Testis (tissue), 2 donors: ENCODE measurements at regions not wholly inside any gene's neighbourhood (a gene's known extent, or its start where the extent isn't known, plus 50 kb on each side); places are given as distances from the start of the nearest gene placed in this dataset.
A peak's percentile ranks its signal among the peaks of the same experiment; 100 is the strongest.

Experiments
- DNase-seq: peaks from one replicate; pipeline ENCODE4 v3.0.0-alpha.2; 2019
- H3K27ac ChIP-seq, 2 donors: fragments of 200-600 bp; sonication (generic); one replicate each; pipeline ENCODE4 v1.5.1; 2019
- H3K27me3 ChIP-seq: fragments of 200-600 bp; sonication (generic); one replicate; pipeline ENCODE4 v1.5.1; 2019
- H3K36me3 ChIP-seq: fragments of 200-600 bp; sonication (generic); one replicate; pipeline ENCODE4 v1.5.1; 2017; ENCODE audit warnings: low read depth; ENCODE audit errors: missing control alignments
- H3K4me1 ChIP-seq: fragments of 200-600 bp; sonication (generic); one replicate; pipeline ENCODE4 v1.5.1; 2019
- H3K4me3 ChIP-seq, 2 donors: fragments of 200-600 bp; sonication (generic); one replicate each; pipeline ENCODE4 v1.5.1; 2017 to 2019
- H3K9me3 ChIP-seq: fragments of 200-600 bp; sonication (generic); one replicate; pipeline ENCODE4 v1.5.1; 2017
- POLR2A ChIP-seq: fragments of 450-650 bp; IDR thresholded peaks from one replicate; pipeline ENCODE4 v1.6.1; 2017; ENCODE audit warnings: antibody characterized with exemption, mild to moderate bottlenecking, moderate library complexity
- WGBS, 2 donors: methylation state at CpG; one replicate each; pipeline ENCODE4 v1.1.5; 2018; 5-methylcytosine and 5-hydroxymethylcytosine counted together
- intact Hi-C: fragments of 100-400 bp; cut with DNase I; formaldehyde crosslinking; loops from one replicate; pipeline ENCODE4 v1.15.1; 2023; ENCODE audit warnings: low total_unique reads
- TF ChIP-seq, protein P1 (sequence below), 3 experiments: fragments of 450-650 bp in 2 of 3; fragments of 200-600 bp in 1 of 3; sonication (generic) in 1 of 3; IDR thresholded peaks; one replicate each; pipeline ENCODE4 v1.5.1; 2016 to 2019; ENCODE audit warnings: antibody characterized with exemption in 3 of 3, mild to moderate bottlenecking in 2 of 3, moderate library complexity in 1 of 3

DNA sequence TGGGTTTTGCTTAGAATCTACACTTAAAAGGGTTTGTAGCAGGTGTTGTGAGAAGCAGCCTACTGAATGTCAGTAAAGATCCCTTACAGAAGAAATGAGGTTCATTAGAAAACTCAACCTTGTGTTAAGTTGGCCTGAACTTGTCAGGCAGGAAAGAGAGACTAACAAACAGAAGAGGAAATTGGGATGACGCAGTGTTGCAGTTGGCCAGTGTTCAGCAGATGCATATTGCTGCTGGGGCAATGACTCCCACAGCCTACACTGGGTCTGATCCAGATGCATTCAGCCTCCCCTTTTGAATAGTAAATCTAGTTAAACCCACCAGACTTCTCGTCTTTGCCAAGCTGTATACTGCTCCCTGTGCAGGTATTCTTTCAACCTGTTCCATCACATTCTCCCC is 409.4 kb downstream of the UBE2NL start:
- no peak for TF ChIP-seq POLR2A
- TF ChIP-seq, protein P1, sequence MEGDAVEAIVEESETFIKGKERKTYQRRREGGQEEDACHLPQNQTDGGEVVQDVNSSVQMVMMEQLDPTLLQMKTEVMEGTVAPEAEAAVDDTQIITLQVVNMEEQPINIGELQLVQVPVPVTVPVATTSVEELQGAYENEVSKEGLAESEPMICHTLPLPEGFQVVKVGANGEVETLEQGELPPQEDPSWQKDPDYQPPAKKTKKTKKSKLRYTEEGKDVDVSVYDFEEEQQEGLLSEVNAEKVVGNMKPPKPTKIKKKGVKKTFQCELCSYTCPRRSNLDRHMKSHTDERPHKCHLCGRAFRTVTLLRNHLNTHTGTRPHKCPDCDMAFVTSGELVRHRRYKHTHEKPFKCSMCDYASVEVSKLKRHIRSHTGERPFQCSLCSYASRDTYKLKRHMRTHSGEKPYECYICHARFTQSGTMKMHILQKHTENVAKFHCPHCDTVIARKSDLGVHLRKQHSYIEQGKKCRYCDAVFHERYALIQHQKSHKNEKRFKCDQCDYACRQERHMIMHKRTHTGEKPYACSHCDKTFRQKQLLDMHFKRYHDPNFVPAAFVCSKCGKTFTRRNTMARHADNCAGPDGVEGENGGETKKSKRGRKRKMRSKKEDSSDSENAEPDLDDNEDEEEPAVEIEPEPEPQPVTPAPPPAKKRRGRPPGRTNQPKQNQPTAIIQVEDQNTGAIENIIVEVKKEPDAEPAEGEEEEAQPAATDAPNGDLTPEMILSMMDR (IDR thresholded peaks at IDR 0.05) = no peak
- 71 to 90% methylated on average over 2 of the region's 2 CpGs for WGBS, 2 donors
- intact Hi-C loops = no loop called here
- no peaks in the 10 kb centered on the region for H3K9me3 ChIP-seq
- H3K27ac ChIP-seq = no peak overlapping the region
- DNase-seq = no peak
- no peak overlapping the region for H3K4me3 ChIP-seq
- no peaks in the 10 kb centered on the region for H3K4me1 ChIP-seq
- no peaks in the 10 kb centered on the region for H3K27me3 ChIP-seq
- no peaks in the 10 kb centered on the region for H3K36me3 ChIP-seq

DNA sequence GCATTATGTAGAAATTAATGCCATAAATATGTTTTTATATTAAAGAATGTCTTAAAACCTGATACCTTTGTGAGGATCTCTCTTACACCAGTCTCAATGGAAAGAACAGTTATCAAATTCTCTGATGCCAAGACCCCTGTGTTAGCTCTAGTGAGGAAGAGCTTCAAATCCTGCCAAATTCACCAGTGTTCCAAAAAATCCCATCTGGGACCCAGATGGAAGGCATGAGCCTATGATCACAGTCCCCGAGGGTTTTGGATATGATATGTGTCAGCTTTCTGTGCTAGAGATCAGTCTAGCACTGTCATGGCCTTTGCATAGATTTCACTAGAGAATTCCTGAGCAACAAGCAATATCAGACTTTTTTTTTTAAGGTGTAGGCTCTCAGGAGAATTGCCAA is 412.1 kb downstream of the UBE2NL start:
- Histone ChIP-seq H3K36me3 (no peaks in the 10 kb centered on the region), H3K9me3 (no peaks in the 10 kb centered on the region), H3K27ac (no peak overlapping the region), H3K27me3 (no peaks in the 10 kb centered on the region), H3K4me3 (no peak overlapping the region), H3K4me1 (no peaks in the 10 kb centered on the region)
- TF ChIP-seq POLR2A = no peak
- TF ChIP-seq, protein P1 (IDR thresholded peaks at IDR 0.05) = no peak
- DNase-seq = no peak
- whole genome bisulfite sequencing, 2 donors = 38% methylated on average over 1 of the region's 1 CpG; no CpG with 5 or more reads in 1 of the 2 donors
- intact Hi-C loops = no loop called here

DNA sequence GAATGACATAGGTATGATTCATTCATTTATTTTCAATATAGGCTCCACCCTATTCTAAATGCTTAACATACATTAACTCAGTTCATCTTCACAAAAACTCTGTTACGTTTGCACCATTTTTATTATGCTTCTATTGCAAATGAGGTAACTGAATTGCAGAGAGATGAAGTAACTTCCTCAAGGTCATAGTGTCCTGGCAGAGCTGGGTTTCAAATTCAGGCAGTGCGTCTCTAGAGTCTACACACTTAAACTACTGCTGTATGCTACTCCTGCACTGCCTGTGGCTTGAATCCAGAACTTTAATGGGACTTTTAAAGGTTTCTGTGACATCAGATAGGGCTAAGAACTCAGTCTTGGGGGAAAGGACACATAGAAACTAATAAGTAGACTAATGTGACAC is 413.4 kb downstream of the UBE2NL start:
- Histone ChIP-seq H3K36me3 (no peaks in the 10 kb centered on the region), H3K4me1 (no peaks in the 10 kb centered on the region), H3K9me3 (no peaks in the 10 kb centered on the region), H3K27me3 (no peaks in the 10 kb centered on the region), H3K4me3 (no peak overlapping the region), H3K27ac (no peak overlapping the region)
- no peak for TF ChIP-seq POLR2A
- TF ChIP-seq, protein P1 (IDR thresholded peaks at IDR 0.05) = no peak
- peak; percentile 12 for DNase-seq
- intact Hi-C loops = no loop called here
- WGBS, 2 donors = 52 to 55% methylated on average over 2 of the region's 2 CpGs

DNA sequence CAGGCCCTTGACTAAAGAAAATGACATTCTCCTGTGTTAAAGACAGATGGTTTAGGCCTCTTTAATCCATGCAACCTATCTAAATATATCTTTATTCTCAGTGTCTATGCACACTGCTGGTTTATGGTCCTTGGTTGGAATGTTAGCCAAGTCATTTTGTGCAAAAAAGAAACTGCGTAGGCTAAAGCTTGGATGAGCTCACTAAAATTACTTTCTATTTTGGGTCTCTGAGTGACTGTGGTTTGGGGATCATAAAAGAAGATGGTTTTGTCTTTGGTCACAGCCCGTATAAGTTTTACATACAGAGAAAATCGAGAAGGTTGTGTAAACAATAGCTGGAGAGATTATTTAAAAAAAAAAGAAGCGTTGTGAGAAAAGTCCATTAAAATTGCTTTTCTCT is 443.6 kb downstream of the UBE2NL start:
- no peaks in the 10 kb centered on the region for H3K36me3 ChIP-seq
- no peak for DNase-seq
- no peaks in the 10 kb centered on the region for H3K27me3 ChIP-seq
- H3K4me3 ChIP-seq = no peak overlapping the region
- TF ChIP-seq POLR2A = no peak
- TF ChIP-seq, protein P1 (IDR thresholded peaks at IDR 0.05) = no peak
- no peak overlapping the region for H3K27ac ChIP-seq
- intact Hi-C loops = no loop called here
- 72 to 87% methylated on average over 4 of the region's 4 CpGs for WGBS, 2 donors
- H3K9me3 ChIP-seq = no peaks in the 10 kb centered on the region
- no peaks in the 10 kb centered on the region for H3K4me1 ChIP-seq

DNA sequence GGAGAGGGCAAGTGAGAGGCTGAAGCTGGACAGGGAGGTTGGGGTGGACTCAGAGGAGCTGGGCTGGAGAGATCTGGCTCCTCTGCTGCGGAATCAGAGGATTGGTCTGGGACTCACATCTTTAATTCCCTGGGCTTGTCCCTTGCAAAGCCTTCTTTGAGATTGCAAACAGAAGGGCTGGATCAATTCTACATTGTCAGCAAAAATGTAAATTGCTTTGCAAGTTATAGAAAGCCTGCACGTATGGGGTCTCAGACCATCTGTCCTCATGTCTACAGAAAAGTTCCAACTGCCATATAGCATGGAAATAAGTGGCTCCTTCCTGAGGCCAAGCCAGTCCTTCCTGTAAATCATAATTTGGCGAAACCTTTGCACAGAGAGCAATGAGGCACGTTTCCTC is 449.6 kb downstream of the UBE2NL start:
- H3K27ac ChIP-seq = no peak overlapping the region
- no peaks in the 10 kb centered on the region for H3K36me3 ChIP-seq
- intact Hi-C loops = no loop called here
- no peaks in the 10 kb centered on the region for H3K9me3 ChIP-seq
- H3K4me1 ChIP-seq = no peaks in the 10 kb centered on the region
- no peak for DNase-seq
- TF ChIP-seq, protein P1 (IDR thresholded peaks at IDR 0.05) = no peak
- no peak for TF ChIP-seq POLR2A
- no peak overlapping the region for H3K4me3 ChIP-seq
- H3K27me3 ChIP-seq = no peaks in the 10 kb centered on the region
- 47 to 100% methylated on average over 2 to 3 of the region's 4 CpGs for WGBS, 2 donors
